Pons (tissue), 1 donor: ENCODE measurements at regions not wholly inside any gene's neighbourhood (a gene's known extent, or its start where the extent isn't known, plus 50 kb on each side); places are given as distances from the start of the nearest gene placed in this dataset.

Experiments used
- DNase-seq: peaks from one replicate; pipeline ENCODE4 v3.0.0-alpha.2; 2016; ENCODE audit warnings: low spot score

DNA sequence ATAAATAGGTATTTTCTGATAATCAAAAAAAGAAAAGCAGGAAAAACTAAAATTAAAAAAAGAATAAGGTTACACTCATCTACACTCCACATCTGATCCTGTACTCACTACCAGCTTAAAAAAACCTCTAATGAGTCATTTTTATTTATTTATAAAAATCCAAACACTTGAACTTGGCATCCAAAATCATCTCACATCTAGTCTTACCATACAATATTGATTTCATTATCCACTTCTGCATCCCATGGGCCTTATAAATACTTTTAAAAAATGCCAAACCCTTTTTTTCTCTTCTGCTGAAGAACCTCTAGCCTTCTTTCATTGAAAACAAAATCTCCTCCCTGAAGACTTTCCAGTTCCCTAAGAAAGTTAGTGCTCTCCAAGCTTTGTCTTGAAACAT, 109.7 kb downstream of the TMTC3 start:
- no peak for DNase-seq

DNA sequence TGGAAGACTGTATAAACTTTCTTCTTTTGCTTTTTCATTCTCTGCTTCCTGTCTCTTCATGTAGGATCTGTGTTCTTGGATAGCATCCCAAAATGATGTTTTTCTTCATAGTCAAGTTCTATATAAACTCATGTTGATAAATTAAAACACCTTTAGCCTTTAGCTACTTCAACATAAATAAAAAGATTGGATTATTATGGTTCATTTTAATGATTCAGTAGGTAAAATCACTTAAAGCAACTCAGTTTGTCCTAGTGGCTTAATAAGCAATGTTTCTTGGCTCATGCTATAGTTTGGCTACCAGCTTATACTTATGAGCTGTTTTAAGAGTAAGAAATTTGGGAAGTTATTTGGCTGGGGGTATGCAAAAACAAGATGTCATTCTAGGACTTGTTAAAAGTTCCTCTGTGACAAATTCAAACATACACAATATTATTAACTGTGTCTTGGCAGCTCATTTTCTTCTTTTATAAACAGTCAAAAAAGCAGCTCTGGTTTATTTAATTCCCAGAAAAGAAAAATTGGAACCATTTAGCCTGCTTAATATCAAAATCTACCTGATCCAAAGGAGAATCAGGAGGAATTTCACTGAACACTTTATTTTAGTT, 111.4 kb downstream of the TMTC3 start:
- no peak for DNase-seq

DNA sequence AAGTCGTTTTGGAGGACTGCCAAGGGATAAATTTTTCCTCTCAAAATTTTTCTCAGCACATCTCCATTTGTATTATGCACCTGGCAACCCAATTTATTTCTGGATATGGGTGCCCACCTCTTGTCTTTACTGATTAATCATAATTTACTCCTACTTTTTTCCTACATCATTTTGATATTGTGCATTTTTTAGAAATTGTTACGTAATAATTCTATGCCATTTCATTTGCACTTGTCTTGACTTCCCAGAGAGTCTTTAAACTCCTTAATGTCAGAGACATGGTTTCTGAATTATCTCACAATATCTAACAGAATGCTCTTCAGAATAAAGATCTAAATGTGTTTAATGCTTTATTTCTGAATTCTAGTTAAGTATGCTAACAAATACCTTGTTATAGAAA, 113.1 kb downstream of the TMTC3 start:
- no peak for DNase-seq

GRCh38 chr12:88255847-88256246, 113.7 kb downstream of the TMTC3 start:
- no peak for DNase-seq

DNA sequence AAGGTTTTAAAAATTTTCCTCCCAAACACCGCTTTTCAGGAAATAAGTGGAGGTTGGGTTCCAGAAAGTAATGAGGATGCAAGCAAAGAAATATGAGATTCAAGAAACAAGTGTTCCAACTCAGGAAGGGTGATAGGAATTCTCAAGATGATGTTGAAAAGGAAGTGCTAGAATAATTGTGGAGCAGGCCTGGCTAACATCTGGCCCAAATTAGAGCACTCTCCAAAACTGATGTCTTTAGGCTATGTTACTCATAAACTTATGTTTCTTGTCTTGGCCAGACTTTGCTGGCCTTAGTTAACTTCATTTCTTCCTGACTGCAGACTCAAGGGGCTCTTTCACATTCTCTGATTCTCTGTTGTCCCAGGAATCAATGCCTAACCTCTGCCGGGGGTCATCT, 116.3 kb downstream of the TMTC3 start:
- DNase-seq: no peak

- DNase-seq: no peak
Observed at GRCh38 chr12:88266806-88267360, 124.8 kb downstream of the TMTC3 start.

DNA sequence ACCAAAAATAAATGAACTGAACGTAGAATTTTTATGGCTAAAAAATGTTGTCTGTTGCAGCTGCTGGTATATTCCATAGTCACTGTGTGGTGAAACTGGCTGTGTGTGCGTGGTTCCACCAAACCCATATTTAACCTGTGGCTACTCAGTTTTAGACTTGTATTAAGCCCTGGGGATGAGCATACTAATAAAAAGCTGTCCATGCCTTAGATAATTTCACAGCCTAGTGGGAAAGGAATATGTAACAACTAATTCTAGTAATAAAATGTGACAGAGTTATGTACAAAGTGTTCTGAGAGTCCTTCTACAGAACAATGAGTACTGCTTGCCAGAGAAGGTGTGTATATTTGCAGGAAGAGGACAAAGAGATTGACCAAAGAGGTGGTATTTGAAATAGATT, 125.5 kb downstream of the TMTC3 start:
- no peak for DNase-seq

DNA sequence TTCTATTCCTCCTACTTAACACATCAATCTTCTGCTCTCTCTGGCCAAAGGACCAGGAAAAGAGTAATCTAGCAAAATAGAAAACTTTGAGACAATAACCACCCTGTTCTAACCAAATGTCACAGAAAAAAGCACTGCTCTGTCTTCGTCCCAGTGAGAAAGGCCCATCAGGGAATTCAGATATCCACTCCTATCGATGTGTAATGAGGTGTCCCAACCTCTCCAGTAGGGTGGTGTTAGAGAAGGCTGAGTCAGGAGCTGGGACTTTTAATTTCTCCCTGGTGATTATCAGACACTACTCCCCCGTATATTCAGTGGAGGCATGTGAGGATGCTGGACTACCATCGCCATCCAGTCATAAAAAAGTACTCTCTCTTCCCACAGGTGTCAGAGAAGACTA, 130.3 kb downstream of the TMTC3 start:
- no peak for DNase-seq

DNA sequence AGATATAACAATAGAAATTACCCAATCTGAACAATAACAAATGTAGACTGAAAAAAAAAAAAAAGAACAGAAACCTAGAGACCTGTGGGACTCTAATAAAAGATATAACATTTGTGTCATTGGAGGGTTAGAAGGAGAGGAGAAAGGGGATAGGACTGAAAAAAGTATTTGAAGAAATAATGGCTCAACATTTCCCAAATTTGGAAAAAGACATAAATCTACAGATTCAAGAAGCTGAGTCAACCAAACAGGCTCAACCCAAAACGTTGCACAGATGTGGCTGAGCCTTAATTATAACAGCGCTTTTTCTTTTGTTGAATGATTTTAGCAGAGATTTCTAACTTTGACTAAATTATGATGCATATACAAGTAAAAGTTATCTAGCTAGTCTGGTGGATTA, 131.3 kb downstream of the TMTC3 start:
- DNase-seq: no peak

DNA sequence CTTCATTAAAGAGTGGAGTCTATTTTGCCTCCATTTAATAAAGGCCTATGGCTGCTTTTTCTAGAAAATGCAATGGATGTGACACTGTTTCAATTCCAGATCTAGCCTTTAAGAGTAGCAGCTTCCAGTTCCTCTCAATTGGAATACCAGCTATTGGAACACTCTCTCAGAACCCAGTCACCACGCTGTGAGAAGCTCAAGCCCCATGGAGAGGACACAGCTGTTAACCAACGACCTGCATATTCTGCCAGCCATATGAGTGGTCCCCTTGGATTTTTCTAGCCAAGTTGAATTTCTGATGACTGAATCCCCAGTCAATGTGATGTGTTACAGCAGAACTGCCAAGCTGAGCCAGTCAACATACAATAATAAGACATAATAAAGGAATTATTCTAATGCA, 131.8 kb downstream of the TMTC3 start:
- no peak for DNase-seq

- DNase-seq: no peak
Observed at GRCh38 chr12:88291498-88292131, 149.5 kb downstream of the TMTC3 start.

DNA sequence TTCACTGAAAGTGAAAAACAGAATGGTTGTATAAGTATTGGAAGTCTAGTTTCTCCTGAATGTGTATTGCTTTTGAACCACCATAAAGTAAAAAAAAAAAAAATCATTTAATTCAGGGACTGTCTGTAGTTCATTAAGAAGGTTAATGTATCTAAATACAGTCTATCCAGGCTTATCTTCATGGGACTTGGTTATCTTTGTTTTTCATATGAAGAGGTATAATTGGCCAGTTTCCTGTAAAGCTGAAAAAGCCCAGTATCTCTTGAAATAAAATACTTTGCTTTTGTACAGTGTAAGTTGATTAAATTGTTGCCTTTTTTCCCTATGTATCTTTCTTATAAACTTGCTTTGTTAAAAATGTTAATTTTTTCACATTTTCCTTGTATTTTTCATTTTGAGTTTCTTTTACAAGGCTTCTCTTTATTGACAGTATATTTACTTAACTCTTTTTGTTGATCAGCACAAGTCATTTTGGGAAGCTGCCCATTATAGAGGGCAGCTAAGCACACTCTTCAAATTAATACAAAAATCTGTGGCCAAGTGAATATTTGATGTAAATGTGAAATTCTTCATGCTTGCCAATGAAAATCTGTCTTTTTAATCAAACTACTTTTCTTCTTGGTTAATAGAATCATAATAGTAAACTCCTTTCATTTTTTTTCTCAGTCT, 156.0 kb downstream of the TMTC3 start:
- DNase-seq: no peak

- DNase-seq: no peak
Observed at GRCh38 chr12:88298761-88299242, 156.7 kb downstream of the TMTC3 start.

DNA sequence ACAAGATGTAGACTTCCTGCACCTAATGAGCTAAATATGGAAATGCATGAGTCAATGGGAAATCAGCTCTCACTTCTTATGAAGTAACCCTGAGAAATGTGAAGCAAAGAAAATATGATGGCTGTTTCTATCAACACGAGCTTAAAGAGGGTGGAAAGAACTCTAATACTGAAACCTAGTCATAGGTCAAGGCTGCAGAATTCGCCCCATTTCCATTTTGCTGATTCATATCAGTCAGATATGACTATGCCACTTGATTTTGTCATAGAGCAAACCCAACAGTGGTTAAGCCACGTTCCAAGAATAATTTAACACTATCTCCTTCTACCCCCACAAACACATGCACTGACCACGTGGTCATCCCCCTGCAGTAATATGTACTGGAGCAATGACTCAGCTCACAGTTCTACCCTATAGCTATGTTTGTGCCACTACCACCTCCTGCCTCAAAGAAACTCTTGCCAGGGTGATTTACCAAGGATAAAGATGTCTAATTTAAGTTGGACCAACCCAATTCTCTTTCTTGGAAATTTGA, 157.5 kb downstream of the TMTC3 start:
- DNase-seq: no peak

DNA sequence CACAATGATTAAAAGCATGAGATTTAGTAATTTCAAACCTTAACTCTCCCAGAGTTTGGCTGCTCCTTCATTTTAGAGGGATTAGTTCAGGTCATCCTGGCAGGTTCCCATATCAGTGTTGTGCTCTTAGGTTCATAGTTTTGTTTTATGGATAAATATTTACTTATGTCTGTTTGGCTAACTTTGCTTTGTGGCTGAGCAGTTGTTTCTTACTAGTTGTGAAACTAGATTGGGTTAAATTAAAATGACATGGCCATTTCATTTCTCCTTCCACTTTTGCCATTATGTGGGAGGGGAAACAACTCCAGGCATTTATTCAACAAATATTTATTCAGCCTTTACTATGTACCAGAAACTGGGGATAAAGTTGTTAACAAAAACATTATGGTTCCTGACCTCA, 158.8 kb downstream of the TMTC3 start:
- no peak for DNase-seq

- no peak for DNase-seq
Observed at GRCh38 chr12:88303335-88303734, 161.2 kb downstream of the TMTC3 start.

DNA sequence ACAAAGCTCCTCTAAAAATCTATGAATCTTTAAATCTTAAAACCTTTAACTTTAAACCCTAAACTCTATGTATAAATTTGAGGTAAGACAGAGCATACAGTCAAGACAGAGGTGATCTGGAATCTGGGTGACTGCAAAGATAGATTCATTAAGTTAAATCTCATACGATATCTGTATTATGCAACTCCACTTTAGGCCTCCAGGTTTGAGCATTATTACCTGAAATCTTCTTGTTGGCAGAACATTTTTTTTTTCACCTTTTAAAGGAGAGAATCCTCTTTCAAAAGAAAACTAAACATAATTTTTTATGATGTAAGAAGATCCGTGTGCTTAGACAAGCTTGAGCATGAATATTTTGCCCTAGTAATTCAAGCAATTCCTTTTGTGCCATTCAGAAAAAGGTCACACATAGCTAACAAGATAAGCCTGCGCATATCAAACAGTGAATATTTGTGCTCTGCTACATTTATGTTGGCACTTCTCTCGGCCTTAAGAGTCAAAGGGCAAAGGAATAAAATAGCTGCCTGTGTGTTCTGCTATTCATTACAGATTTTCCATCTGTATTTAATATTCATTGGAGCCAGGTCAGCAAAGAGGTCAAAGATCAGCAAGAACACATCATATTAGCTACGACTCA, 163.3 kb downstream of the TMTC3 start:
- no peak for DNase-seq

DNA sequence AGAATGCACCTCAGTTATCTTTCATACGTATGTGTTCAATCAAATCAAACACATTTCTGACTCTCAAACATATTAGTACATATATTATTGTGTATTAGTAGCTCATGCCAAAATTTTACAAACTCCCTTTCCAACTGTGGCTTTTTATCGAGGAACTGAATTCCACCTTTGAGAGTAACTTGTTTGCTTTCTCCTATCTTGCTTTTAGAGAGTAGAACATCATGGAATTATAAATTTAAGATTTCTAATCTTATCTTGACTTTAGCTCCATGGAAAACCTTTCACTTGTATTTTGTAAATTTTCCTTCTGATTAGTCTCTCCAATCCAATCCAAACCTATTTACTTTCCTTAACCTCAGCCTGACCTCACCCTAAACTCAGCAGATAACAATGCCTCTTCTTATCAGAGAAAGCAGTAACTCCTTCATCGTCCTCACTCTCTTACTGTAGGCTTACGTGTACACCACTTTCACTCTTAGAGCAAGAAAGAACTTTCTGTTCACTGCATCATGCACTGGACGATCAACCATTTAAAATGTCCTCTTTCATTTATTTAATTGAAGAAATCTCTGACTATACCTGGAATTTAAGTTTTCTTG, 164.5 kb downstream of the TMTC3 start:
- DNase-seq: no peak

DNA sequence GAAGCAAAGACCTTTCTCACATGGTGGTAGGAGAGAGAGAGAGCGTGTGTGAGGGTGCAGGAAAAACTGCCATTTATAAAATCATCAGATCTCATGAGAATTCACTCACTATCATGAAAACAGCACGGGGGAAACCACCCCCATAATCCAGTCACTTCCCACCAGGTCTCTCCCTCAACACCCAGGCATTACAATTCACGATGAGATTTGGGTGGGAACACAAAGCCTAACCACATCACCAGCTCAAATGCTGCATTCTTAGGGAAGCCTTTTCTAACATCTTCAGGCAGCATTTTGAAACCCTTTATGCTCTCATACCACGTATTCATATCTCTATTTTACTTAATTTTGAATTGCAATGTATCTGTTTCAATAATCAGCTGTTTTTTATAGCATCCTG, 165.9 kb downstream of the TMTC3 start:
- DNase-seq: no peak

- no peak for DNase-seq
Observed at GRCh38 chr12:88308825-88309224, 166.7 kb downstream of the TMTC3 start.

GRCh38 chr12:88309546-88309945, 167.4 kb downstream of the TMTC3 start:
- DNase-seq: no peak

DNA sequence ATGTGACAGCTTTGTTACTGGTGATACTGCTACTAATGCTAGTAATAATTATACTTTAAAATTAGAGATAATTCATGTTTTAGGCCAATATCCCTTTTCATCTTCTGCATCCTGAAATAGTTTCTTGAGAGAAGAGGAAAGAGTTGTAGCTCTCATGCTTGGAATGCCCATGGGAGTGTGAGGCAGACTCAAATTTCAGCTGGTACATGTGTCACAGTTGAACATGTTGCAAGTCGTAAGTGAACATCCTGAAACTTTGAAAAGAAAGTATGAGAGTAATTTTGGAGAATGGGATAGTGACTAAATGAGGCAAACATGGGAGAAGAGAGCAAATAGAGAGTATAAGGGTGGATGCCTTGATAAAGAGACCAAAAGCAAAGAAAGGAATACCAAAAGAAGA, 168.0 kb downstream of the TMTC3 start:
- no peak for DNase-seq
